HK-2 (cell line): ENCODE measurements at regions not wholly inside any gene's neighbourhood (a gene's known extent, or its start where the extent isn't known, plus 50 kb on each side); places are given as distances from the start of the nearest gene placed in this dataset.

Experiments used
- DNase-seq: peaks from one replicate; pipeline ENCODE4 v3.0.0-alpha.2; 2018; ENCODE audit not compliant: unreplicated experiment

GRCh38 chr4:146023334-146023967, 84.8 kb upstream of the ZNF827 start:
- DNase-seq, result no peak

- DNase-seq, result no peak
Observed at GRCh38 chr4:146022541-146022940, 83.9 kb upstream of the ZNF827 start.

DNA sequence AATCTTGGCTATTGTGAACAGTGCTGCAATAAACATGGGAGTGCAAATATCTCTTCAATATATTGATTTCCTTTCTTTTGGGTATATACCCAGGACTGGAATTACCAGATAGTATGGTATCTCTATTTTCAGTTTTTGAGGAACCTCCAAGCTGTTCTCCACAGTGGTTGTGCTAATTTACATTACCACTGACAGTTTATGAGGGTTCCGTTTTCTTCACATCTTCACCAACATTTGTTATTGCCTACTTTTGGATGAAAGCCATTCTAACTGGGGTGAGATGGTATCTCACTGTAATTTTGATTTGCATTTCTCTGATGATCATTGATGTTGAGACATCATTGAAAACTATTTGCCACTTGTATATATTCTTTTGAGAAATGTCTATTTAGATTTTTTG, 79.6 kb upstream of the ZNF827 start:
- no peak for DNase-seq

DNA sequence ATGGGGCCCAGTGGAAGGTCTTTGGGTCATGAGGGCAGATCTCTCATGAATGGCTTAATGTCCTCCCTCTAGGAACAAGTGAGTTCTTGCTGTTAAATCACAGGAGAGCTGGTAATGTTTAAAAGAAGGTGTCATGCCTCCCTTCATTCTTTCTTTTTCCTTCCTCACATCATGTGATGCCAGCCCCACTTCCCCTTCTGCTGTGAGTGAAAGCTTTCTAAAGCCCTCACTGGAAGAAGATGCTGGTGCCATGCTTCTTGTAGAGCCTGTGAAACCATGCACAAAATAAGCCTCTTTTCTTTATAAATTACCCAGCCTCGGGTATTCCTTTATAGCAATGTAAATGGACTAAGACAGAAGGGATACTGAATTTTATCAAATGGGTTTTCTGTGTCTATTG, 66.1 kb upstream of the ZNF827 start:
- no peak for DNase-seq

DNA sequence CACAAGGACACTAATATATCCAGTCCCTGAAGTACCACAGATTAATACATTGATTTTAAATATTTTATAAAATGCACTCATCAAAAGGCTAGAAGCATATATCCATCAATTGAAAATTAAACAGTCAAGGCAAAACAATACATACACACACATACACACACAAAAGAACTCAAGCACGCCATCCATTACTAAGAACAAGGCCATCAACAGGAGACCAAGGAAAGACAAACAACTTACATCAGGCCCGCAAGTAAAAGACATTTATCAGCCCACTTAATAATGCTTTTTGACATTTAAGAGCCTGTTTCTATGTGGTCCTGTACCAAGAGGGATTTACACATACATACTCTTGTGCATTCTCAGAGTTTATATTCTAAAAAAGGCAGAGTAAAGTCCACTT, 50.0 kb upstream of the ZNF827 start:
- no peak for DNase-seq
